ENCODE measurements at regions not wholly inside any gene's neighbourhood (a gene's known extent, or its start where the extent isn't known, plus 50 kb on each side); places are given as distances from the start of the nearest gene placed in this dataset.

DNA sequence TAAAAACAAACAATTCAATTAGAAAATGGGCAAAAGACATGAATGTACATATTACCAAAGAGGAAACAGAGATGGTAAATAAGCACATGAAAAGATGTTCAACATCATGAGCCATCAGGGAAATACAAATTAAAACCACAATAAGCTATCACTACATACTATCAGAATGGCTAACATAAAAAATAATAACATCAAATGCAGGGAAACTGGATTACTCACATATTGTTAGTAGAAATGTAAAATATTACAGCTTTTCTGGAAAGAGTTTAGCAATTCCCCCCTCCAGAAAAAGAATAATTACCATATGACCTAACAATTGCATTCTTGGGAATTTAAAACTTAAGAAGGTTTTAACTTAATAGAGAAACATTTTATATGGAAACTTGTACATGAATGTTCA lies 232.9 kb upstream of the MTPN start:
- Histone ChIP-seq H3K4me3 (ENCODE audit: low read depth in 1 of 3, low read length in 3 of 3) (no peak overlapping the region), H3K4me1 (ENCODE audit: control insufficient read depth in 4 of 4, insufficient read depth in 4 of 4, low read length in 3 of 4) (no peaks in the 10 kb centered on the region), H3K9ac (ENCODE audit: low read depth in 1 of 2, low read length in 2 of 2) (no peak overlapping the region), H3K27ac (ENCODE audit: low read depth in 1 of 2, low read length in 2 of 2) (no peak overlapping the region), H3K9me3 (ENCODE audit: control insufficient read depth in 4 of 4, low read length in 3 of 4) (no peaks in the 10 kb centered on the region), H3K36me3 (ENCODE audit: control insufficient read depth in 4 of 4, insufficient read depth in 3 of 4, low read depth in 1 of 4, low read length in 3 of 4) (no peaks in the 10 kb centered on the region), H3K27me3 (ENCODE audit: control insufficient read depth in 4 of 4, insufficient read depth in 4 of 4, low read length in 3 of 4) (no peaks in the 10 kb centered on the region)
- TF ChIP-seq FOXA1 (IDR thresholded peaks at IDR 0.05), result no peak
- TF ChIP-seq YY1 (IDR thresholded peaks at IDR 0.05), result no peak
- no peak for TF ChIP-seq EGR1 (IDR thresholded peaks at IDR 0.05; ENCODE audit: low read depth in 2 of 2)
- no peak for TF ChIP-seq SP1 (IDR thresholded peaks at IDR 0.05)
- TF ChIP-seq, protein P1, sequence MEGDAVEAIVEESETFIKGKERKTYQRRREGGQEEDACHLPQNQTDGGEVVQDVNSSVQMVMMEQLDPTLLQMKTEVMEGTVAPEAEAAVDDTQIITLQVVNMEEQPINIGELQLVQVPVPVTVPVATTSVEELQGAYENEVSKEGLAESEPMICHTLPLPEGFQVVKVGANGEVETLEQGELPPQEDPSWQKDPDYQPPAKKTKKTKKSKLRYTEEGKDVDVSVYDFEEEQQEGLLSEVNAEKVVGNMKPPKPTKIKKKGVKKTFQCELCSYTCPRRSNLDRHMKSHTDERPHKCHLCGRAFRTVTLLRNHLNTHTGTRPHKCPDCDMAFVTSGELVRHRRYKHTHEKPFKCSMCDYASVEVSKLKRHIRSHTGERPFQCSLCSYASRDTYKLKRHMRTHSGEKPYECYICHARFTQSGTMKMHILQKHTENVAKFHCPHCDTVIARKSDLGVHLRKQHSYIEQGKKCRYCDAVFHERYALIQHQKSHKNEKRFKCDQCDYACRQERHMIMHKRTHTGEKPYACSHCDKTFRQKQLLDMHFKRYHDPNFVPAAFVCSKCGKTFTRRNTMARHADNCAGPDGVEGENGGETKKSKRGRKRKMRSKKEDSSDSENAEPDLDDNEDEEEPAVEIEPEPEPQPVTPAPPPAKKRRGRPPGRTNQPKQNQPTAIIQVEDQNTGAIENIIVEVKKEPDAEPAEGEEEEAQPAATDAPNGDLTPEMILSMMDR (IDR thresholded peaks at IDR 0.05; ENCODE audit: low read depth, low read length, missing input control), result no peak
- no peak for DNase-seq (ENCODE audit: low spot score)

DNA sequence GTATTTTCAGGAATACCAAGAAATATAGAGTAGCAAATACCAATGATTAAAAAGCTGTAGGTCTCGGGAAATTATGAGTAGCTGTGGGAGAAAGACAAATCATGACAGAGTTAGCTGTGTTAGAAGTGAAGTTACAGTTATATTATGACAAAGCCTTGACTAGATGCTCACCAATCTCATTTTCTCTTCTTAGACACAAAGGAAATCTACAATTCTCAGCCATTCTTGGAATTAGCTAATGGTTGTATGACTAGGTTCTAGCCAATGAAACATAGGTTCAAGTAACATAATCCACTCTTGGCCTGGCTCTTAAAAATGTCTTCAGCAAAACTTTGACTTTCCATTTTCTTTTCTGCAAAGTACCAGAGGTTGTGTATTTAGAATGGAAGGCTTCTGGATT lies 228.8 kb upstream of the MTPN start:
- H3K9me3 ChIP-seq (ENCODE audit: control insufficient read depth in 4 of 4, low read length in 3 of 4), result no peaks in the 10 kb centered on the region
- 52% methylated on average over 1 of the region's 1 CpG for WGBS
- DNase-seq (ENCODE audit: low spot score), result no peak
- H3K4me1 ChIP-seq (ENCODE audit: control insufficient read depth in 4 of 4, insufficient read depth in 4 of 4, low read length in 3 of 4), result no peaks in the 10 kb centered on the region
- no peak overlapping the region for H3K4me3 ChIP-seq (ENCODE audit: low read depth in 1 of 3, low read length in 3 of 3)
- TF ChIP-seq NR2F2 (IDR thresholded peaks at IDR 0.05), result no peak
- TF ChIP-seq, protein P2, sequence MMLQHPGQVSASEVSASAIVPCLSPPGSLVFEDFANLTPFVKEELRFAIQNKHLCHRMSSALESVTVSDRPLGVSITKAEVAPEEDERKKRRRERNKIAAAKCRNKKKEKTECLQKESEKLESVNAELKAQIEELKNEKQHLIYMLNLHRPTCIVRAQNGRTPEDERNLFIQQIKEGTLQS (IDR thresholded peaks at IDR 0.05), result no peak
- TF ChIP-seq YY1 (IDR thresholded peaks at IDR 0.05), result no peak
- no peak for TF ChIP-seq FOXA2 (IDR thresholded peaks at IDR 0.05)
- no peak for TF ChIP-seq HNF4G (IDR thresholded peaks at IDR 0.05)
- TF ChIP-seq, protein P3, sequence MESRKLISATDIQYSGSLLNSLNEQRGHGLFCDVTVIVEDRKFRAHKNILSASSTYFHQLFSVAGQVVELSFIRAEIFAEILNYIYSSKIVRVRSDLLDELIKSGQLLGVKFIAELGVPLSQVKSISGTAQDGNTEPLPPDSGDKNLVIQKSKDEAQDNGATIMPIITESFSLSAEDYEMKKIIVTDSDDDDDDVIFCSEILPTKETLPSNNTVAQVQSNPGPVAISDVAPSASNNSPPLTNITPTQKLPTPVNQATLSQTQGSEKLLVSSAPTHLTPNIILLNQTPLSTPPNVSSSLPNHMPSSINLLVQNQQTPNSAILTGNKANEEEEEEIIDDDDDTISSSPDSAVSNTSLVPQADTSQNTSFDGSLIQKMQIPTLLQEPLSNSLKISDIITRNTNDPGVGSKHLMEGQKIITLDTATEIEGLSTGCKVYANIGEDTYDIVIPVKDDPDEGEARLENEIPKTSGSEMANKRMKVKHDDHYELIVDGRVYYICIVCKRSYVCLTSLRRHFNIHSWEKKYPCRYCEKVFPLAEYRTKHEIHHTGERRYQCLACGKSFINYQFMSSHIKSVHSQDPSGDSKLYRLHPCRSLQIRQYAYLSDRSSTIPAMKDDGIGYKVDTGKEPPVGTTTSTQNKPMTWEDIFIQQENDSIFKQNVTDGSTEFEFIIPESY (IDR thresholded peaks at IDR 0.05), result no peak
- no peak for TF ChIP-seq RXRA (IDR thresholded peaks at IDR 0.05)
- TF ChIP-seq RAD21 (IDR thresholded peaks at IDR 0.05), result no peak
- no peak for TF ChIP-seq JUND (IDR thresholded peaks at IDR 0.05)
- no peak for TF ChIP-seq FOXA1 (IDR thresholded peaks at IDR 0.05)
- TF ChIP-seq, protein P4, sequence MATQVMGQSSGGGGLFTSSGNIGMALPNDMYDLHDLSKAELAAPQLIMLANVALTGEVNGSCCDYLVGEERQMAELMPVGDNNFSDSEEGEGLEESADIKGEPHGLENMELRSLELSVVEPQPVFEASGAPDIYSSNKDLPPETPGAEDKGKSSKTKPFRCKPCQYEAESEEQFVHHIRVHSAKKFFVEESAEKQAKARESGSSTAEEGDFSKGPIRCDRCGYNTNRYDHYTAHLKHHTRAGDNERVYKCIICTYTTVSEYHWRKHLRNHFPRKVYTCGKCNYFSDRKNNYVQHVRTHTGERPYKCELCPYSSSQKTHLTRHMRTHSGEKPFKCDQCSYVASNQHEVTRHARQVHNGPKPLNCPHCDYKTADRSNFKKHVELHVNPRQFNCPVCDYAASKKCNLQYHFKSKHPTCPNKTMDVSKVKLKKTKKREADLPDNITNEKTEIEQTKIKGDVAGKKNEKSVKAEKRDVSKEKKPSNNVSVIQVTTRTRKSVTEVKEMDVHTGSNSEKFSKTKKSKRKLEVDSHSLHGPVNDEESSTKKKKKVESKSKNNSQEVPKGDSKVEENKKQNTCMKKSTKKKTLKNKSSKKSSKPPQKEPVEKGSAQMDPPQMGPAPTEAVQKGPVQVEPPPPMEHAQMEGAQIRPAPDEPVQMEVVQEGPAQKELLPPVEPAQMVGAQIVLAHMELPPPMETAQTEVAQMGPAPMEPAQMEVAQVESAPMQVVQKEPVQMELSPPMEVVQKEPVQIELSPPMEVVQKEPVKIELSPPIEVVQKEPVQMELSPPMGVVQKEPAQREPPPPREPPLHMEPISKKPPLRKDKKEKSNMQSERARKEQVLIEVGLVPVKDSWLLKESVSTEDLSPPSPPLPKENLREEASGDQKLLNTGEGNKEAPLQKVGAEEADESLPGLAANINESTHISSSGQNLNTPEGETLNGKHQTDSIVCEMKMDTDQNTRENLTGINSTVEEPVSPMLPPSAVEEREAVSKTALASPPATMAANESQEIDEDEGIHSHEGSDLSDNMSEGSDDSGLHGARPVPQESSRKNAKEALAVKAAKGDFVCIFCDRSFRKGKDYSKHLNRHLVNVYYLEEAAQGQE (IDR thresholded peaks at IDR 0.05), result no peak
- TF ChIP-seq, protein P5, sequence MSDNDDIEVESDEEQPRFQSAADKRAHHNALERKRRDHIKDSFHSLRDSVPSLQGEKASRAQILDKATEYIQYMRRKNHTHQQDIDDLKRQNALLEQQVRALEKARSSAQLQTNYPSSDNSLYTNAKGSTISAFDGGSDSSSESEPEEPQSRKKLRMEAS (IDR thresholded peaks at IDR 0.05), result no peak
- TF ChIP-seq TAF1 (conservative IDR thresholded peaks at IDR 0.05), result no peak
- TF ChIP-seq, protein P1 (IDR thresholded peaks at IDR 0.05; ENCODE audit: low read depth, low read length, missing input control), result no peak
- no peak for TF ChIP-seq SP1 (IDR thresholded peaks at IDR 0.05)
- TF ChIP-seq EGR1 (IDR thresholded peaks at IDR 0.05; ENCODE audit: low read depth in 2 of 2), result no peak
- no peak overlapping the region for H3K9ac ChIP-seq (ENCODE audit: low read depth in 1 of 2, low read length in 2 of 2)
- no peaks in the 10 kb centered on the region for H3K36me3 ChIP-seq (ENCODE audit: control insufficient read depth in 4 of 4, insufficient read depth in 3 of 4, low read depth in 1 of 4, low read length in 3 of 4)
- no peaks in the 10 kb centered on the region for H3K27me3 ChIP-seq (ENCODE audit: control insufficient read depth in 4 of 4, insufficient read depth in 4 of 4, low read length in 3 of 4)
- no peak overlapping the region for H3K27ac ChIP-seq (ENCODE audit: low read depth in 1 of 2, low read length in 2 of 2)

Data from liver (tissue), 8 donors.